ENCODE measurements at regions not wholly inside any gene's neighbourhood (a gene's known extent, or its start where the extent isn't known, plus 50 kb on each side); places are given as distances from the start of the nearest gene placed in this dataset.
A peak's percentile ranks its signal among the peaks of the same experiment; 100 is the strongest.
"Not testable (repeated sequence)": the region's sequence is repeated elsewhere in the genome, so short reads cannot be mapped to it uniquely, and the experiment has no call there.

- no peak for DNase-seq (ENCODE audit: low spot score)
These were observed 253.6 kb upstream of the LRRC4C start for GRCh38 chr11:41713030-41713429.

DNA sequence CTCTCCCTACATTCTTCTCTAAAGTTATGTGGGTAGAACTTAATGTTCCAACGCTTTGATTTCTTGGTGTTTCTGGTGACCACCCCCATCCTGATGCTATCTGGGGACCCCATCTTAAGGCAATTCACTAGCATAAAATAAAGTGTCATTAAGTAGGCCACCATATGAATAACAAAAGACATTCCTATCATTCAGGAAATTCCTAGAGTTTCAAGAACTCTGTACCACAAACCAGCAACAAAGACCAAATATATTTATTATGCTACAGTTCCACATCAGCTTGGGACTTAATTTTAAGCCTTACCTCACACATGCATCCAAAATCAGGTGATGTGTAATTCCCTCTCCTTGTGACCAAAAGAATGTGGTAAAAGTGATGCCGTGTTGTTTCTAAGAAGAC is 254.6 kb upstream of the LRRC4C start:
- DNase-seq (ENCODE audit: low spot score), result no peak

GRCh38 chr11:41716862-41717261 is 257.4 kb upstream of the LRRC4C start:
- no peak for DNase-seq (ENCODE audit: low spot score)

- peak; percentile 16 for DNase-seq (ENCODE audit: low spot score)
These were observed 261.3 kb upstream of the LRRC4C start for GRCh38 chr11:41720761-41721160.

DNA sequence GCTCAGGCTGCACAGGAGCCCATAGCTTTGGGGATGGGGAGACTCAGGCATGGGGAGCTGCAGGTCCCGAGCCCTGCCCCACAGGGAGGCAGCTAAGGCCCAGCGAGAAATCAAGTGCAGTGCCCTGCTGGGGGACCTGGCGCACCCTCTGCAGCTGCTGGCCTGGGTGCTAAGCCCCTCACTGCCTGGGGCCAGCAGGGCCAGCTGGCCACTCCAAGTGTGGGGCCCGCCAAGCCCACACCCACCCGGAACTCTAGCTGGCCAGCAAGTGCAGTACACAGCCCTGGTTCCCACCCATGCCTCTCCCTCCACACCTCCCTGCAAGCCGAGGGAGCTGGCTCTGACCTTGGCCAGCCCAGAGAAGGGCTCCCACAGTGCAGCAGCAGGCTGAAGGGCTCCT is 268.7 kb upstream of the LRRC4C start:
- DNase-seq (ENCODE audit: low spot score), result not testable (repeated sequence)

- DNase-seq (ENCODE audit: low spot score), result no peak
These were observed 315.8 kb upstream of the LRRC4C start for GRCh38 chr11:41775296-41775695.

GRCh38 chr11:41779401-41779960 is 320.0 kb upstream of the LRRC4C start:
- DNase-seq (ENCODE audit: low spot score), result no peak

GRCh38 chr11:41781441-41781840 is 322.0 kb upstream of the LRRC4C start:
- DNase-seq (ENCODE audit: low spot score), result no peak

DNA sequence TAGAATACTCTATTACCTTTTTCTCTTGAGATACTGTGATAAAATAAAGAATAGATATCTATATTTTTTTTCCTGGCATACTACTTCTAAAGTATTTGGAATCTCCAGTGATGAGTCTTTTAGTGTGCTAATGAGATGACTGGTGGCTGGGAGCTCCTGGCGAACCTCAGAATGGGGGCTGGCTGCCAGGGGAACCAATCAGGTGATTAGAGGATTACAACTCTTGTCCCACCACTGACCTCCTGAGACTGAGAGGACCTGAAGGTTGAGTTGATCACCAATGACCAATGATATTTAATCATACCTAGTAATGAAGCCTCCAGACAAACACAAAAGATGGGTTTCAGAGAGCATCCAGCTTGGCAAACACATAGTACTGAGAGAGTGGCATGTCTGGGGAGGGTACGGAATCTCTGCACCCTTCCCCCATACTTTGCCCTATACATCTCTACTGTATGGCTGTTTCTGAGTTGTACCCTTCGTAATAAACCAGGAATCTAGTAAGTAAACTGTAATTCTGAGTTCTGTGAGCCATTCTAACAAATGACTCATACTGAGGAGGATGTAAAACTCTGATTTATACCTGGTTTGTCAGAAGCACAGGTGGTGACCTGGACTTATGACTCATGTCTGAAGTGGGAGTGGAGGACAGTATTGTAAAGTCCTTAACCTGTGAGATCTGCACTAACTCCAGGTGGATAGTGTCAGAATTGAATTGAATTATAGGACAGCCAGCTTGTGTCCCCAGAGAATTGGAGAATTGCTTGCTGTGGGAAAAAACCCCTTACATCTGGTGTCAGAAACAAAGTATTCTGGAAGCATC is 325.3 kb upstream of the LRRC4C start:
- no peak for DNase-seq (ENCODE audit: low spot score)

DNA sequence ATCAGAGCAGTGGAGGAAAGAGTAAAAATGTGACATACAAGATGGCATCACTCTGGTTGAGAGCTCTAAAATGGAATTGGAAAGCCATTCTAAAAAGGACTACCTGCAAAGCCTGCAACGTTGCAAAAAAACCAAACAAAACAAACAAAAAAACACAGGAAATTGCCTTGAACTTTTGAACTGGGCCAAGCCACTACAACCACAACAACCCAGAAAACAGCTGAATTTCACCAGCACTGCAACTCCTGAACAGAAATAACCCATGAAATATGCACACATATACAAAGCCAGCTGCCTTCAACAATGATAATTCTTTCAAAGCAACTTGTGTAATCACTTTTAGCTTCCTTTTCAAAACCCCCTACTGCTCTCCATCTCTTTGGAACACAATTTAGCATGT is 326.6 kb upstream of the LRRC4C start:
- DNase-seq (ENCODE audit: low spot score), result no peak

DNA sequence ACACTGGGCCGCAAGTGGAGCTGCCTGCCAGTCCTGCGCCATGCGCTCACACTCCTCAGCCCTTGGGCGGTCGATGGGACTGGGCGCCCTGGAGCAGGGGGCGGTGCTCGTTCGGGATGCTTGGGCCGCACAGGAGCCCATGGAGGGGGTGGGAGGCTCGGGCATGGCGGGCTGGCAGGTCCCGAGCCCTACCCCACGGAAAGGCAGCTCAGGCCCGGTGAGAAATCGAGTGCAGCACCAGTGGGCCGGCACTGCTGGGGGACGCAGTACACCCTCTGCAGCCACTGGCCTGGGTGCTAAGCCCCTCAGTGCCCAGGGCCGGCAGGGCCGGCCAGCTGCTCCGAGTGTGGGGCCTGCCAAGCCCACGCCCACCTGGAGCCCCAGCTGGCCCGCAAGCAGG is 328.7 kb upstream of the LRRC4C start:
- DNase-seq (ENCODE audit: low spot score), result no peak

- DNase-seq (ENCODE audit: low spot score), result no peak
These were observed 329.9 kb upstream of the LRRC4C start for GRCh38 chr11:41789376-41789775.

GRCh38 chr11:41795004-41795403 is 335.6 kb upstream of the LRRC4C start:
- DNase-seq (ENCODE audit: low spot score), result no peak

DNA sequence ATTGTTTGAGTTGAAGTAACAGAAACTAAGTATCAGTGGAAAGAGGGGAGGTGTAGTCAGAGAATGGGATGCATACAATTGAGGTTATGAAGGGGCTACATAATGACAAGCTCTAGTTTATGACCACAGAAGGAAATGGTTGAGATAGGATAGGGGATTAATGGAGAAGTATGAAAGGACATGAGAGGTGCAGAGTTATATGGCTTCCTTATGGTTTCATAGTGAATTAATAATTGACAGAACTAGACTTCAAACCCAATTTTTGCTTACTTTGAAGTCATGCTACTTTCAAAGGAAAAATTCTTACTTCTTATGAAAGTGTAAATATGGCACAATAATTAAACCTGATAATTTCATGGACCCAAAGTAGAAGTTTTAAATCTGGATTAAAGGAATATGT is 340.3 kb upstream of the LRRC4C start:
- no peak for DNase-seq (ENCODE audit: low spot score)

DNA sequence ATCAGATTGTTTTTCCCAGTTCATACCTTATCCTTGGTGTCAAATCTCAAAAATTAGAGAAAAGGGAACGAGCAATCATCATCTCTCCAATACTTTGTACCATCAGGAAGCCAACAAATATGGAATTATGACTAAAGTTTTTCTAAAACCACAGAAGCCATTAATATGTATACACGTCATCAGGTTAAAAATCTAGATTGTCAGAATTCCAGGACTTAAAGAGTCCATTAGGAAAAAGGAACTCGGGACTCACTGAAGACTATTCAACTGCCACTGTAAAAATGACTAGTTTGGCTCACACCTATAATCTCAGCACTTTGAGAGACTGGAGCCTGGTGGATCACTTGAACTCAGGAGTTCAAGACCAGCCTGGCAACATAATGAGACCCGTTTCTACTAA is 344.4 kb upstream of the LRRC4C start:
- DNase-seq (ENCODE audit: low spot score), result no peak

DNA sequence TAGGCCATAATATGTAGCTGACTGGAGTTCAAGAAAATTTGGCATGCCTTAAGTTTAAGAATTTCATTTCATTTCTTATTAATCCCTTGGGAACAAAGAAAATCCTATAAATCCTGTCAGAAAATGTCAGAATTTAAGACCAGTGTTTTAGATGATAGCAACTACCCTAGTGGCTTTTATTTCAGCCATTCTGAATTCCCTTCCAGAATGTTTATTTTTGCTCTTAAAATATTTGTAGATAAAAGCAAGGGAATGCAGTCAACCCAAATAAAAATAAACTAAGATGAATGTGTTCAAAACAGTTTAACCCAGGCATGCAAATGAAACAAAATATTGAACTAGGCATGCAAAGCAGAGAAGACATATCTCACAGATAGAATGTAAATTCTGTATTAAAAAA is 356.9 kb upstream of the LRRC4C start:
- no peak for DNase-seq (ENCODE audit: low spot score)

GRCh38 chr11:41824287-41824686 is 364.8 kb upstream of the LRRC4C start:
- DNase-seq (ENCODE audit: low spot score), result not testable (repeated sequence)

GRCh38 chr11:41826085-41826484 is 366.6 kb upstream of the LRRC4C start:
- DNase-seq (ENCODE audit: low spot score), result no peak

DNA sequence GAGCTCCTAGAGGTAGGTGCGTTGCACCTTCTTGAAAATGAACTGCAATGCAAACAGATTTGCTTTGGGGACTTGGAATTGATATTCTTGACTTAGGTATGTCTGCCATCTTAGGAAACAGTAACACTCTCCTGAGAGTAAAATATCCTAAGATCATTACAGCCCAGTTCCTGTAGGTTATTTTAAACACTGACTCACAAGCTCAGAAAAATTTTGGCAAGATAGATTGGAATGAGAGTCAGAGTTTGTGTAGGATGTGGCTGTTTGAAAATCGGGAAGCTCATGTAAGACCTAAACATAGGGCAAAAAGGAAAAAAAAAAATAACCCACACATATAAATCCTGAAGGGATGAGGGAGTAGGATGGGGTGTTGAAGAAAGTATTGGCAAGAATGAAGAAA is 377.0 kb upstream of the LRRC4C start:
- no peak for DNase-seq (ENCODE audit: low spot score)

DNA sequence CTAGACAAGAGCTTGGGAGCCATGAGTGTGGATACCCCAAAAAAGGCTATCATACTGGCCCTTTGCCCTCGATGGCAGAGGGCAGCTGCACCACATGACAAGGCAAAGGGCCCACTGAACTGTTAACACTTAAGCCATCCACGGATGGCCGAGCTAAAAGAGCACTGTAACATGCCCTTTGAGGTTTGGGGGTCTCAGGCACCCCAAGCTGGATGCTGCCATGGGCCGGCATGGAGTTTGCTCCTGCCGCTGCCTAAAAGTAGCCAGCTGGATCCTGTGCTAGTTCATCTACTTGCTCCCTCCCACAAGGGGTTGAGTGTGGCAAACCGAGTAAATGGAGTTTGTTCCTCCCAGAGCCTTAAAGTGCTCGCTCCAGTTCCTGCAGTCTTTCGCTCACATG is 383.2 kb upstream of the LRRC4C start:
- no peak for DNase-seq (ENCODE audit: low spot score)

GRCh38 chr11:41845066-41845465 is 385.6 kb upstream of the LRRC4C start:
- no peak for DNase-seq (ENCODE audit: low spot score)

- no peak for DNase-seq (ENCODE audit: low spot score)
These were observed 388.9 kb upstream of the LRRC4C start for GRCh38 chr11:41848349-41848748.

DNA sequence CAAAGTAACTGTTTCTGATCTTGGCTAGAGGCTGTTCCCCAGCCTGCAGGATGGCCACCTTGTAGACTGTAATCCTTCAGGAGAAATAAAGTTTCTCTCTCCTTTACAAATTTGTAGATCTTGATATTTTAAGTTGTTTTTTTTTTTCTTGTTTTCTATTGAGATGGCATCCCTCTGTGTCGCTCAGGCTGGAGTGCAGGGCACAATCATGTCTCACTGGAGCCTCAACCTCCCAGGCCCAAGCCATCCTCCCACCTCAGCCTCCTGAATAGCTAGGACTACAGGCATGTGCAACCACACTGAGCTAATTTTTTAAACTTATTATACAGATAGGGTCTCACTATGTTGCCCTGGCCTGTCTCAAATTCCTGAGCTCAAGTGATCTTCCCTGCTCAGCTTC is 389.8 kb upstream of the LRRC4C start:
- no peak for DNase-seq (ENCODE audit: low spot score)

DNA sequence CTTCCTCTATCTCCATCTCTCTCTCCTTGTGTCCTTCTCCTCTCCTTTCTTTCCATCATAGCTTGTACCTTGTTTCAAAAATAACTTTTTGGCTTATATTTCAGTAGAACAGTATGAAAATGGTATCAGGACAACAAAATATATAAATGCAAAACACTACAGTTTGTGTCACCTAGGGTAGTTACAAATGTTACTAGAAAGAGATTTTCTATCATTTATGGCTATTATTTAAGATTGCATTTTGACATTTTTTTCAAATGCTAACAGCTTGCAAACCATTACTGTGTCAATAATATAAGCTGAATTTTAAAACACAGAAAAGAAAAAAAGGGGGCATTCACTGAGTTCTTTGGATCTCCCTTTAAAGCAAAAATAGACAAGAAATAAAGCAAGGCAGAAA is 392.3 kb upstream of the LRRC4C start:
- DNase-seq (ENCODE audit: low spot score), result no peak
